Activated CD8-positive, alpha-beta memory T cell treated with anti-CD3 and anti-CD28 coated beads for 48 hours (primary cell): ENCODE measurements at regions not wholly inside any gene's neighbourhood (a gene's known extent, or its start where the extent isn't known, plus 50 kb on each side); places are given as distances from the start of the nearest gene placed in this dataset.

ENCODE experiments used
- DNase-seq, 3 experiments: peaks; one replicate each; pipeline ENCODE4 v3.0.0-alpha.2; 2020; ENCODE audit warnings: low read depth in 2 of 3, low spot score in 2 of 3

GRCh38 chr18:75810961-75811551 is 383.6 kb upstream of the SMIM21 start:
- DNase-seq: no peak

- DNase-seq: no peak
Measured at GRCh38 chr18:75810516-75810915, 383.0 kb upstream of the SMIM21 start.

GRCh38 chr18:75809926-75810255 is 382.4 kb upstream of the SMIM21 start:
- no peak for DNase-seq

- no peak for DNase-seq
Measured at GRCh38 chr18:75809151-75809925, 381.8 kb upstream of the SMIM21 start.

GRCh38 chr18:75805265-75805664 is 377.8 kb upstream of the SMIM21 start:
- no peak for DNase-seq

- DNase-seq: no peak
Measured at GRCh38 chr18:75802681-75803080, 375.2 kb upstream of the SMIM21 start.

DNA sequence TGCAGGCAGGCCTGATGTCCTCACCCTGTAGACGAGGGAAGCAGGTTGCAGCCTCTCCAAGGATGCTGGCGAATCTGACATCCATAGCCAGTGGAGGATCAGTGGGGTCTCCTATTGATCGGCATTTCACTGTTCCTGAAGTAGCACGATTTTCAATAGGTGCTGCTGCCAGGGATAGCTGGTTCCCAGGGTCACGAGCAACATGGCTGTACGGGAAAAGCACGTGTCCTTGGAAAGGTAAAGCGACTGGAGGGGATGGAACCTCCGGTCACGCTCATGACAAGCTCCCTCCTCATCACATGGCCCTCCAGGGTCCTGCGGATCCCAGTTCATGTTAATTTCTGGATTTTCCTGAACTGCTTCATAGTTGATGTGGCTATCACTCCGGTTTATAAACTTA is 373.7 kb upstream of the SMIM21 start:
- no peak for DNase-seq

GRCh38 chr18:75800331-75800648 is 372.8 kb upstream of the SMIM21 start:
- DNase-seq: no peak

DNA sequence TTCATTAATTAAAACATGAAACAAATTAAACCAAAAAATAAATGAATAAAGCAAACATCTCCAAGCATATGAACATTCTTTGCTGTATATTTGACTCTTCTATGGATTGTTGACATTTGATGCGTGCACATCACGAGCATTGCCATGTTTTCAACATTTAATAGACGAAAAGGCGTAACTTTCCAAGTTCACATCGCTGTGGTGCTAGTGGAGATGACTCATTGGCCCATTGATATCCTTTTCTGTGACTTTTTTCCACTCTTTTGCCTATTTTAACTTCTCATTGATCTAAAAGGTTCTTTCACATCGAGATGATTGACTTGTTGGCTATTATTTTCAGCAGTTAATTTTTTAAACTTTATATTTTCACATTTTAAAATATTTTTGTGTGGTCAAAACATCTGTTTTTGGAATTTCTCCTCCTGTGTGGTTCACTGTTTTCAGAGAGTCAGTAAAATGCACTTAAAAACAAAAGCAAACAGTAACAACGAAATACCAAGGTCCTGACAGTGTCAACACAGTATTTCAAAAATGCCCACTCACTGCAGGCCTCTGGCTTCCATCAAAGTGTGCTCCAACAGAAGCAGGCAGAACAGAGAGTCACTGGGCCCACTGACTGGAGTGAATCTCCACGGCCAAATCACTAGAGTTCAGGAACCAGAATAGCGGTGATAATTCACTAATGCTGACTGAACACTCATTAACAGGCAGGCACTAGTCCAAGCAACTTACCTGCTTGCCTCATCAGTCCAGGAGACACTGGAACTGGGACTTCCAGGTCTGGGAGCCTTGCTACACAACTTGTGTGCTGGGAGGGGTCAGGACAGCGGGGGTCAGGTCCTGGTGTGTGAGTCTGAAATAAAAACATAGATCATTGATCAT is 372.2 kb upstream of the SMIM21 start:
- no peak for DNase-seq

GRCh38 chr18:75797046-75797445 is 369.5 kb upstream of the SMIM21 start:
- no peak for DNase-seq

DNA sequence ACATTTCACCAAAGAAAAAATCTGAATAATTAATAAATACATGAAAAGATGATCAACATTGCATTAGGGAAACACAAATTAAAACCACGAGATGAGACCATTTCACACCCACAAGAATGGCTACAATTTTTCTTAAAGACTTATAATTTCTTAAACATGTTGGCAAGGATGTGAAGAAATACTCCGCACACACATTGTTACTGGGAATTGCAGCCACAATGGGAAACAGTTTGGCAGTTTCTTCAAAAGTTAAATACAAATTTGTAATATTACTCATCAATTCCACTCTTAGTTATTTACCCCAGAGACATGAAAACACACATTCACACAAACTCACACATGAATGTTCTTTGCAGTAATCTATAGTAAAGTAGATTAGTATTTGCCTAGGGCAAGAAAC is 363.3 kb upstream of the SMIM21 start:
- DNase-seq: no peak

- DNase-seq: no peak
Measured at GRCh38 chr18:75790111-75790510, 362.6 kb upstream of the SMIM21 start.

DNA sequence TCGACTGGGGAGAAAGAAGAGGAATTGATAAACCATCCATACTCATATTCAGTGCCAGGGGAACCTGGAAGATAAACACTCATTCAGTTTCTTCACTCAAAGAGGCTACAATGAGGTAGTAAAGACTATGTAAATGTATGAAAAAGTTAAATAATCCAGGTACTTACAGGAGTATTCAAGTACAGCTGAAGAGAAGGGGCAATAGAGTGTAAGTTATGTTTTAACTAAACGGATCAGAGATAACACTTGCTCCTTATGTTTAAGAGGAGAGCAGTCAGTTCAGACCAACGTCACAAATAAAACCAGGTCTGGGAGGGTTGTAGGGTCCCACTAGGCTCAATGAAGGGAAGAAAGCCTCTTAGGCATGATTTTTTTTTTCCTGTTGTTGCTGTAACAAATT is 358.3 kb upstream of the SMIM21 start:
- no peak for DNase-seq

DNA sequence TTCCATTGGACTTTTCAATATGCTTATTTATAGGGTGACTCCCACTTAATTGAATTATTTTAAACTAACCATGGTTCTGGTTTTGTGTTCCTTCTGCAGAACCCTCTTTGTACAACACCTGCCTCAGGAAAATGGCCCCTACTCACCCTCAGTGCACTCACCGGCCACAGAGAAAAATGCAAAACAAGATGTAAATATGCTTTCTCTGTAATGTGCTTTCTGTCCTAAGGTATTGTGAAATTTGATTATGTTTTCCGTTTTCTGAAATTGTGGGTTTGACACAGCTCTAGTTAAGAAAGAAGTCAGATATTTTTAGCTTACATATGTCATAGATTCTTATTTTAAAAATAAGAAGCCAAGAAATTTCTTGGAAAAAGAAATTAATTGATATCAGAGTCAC is 357.7 kb upstream of the SMIM21 start:
- no peak for DNase-seq

GRCh38 chr18:75784390-75784789 is 356.9 kb upstream of the SMIM21 start:
- no peak for DNase-seq

DNA sequence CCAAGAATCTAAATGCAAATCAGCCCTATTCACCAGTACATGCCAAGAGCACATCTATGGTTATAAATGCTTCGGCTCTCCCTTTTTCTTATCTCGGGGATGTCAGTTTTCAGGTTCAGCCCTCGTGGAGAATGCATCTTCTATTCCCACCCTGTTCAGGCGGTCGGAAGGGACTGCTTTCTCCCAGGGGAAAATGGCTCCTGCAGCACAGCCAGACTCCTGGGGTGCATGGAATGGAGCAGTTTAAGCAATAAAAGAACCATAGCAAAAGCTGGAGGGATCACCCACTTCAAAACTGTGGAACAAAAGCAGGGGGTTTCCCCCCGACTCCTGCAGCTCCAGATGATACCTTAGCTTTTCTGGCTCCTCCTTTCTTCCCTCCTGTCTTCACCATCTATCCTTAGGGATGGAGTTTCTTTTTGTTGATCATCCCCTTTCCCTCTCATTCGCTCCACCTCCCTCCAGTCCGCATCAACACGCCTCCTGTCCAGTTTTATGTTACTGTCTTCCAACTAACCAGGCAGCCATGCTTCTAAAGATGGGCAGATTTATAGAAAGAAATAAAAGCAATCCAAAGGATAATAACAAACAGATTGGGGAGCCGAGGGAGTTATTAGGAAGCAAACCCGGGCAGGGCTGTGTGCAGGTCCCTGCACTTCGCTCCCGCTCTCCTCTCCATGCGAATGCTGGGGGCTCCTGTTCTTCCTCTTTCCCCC is 356.2 kb upstream of the SMIM21 start:
- no peak for DNase-seq

GRCh38 chr18:75782826-75783225 is 355.3 kb upstream of the SMIM21 start:
- DNase-seq: no peak

DNA sequence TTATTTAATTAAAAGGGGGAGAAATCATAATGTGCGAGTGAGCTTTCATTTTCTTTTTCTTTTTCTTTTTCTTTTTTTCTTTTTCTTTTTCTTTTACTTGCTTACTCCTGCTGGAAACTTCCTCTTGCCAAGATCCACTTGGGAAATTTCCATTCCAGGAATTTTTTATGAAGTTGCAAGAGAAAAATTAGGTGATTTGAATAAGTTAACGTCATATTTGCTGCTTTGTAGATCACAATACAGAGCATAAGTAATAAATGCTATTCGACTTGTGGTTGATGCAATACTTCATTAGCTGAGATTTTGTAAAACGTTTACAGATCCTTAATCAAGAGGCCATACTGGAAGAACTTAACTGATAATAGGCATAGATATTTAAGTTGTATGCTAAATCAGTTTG is 354.7 kb upstream of the SMIM21 start:
- no peak for DNase-seq

GRCh38 chr18:75779910-75780309 is 352.4 kb upstream of the SMIM21 start:
- no peak for DNase-seq

DNA sequence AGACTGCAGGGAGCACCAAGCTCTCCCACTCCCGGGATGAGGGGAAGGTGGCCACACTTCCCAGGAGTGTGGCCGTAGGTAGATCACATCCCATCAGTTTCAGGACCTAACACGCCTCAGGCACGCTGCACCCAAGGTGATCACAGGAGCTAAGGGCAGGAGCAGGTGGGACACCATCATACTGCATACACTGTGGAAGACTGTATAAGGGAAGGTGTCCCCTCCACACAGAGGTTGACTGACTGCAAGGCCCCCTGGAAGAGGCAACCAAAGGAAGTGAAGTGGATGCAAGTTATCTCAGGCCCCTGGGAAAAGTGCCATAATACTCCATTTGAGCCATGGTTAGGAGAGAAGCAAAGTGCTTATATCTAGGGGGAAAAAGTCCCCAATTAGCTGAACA is 351.9 kb upstream of the SMIM21 start:
- DNase-seq: no peak

- DNase-seq: no peak
Measured at GRCh38 chr18:75777630-75778029, 350.1 kb upstream of the SMIM21 start.

DNA sequence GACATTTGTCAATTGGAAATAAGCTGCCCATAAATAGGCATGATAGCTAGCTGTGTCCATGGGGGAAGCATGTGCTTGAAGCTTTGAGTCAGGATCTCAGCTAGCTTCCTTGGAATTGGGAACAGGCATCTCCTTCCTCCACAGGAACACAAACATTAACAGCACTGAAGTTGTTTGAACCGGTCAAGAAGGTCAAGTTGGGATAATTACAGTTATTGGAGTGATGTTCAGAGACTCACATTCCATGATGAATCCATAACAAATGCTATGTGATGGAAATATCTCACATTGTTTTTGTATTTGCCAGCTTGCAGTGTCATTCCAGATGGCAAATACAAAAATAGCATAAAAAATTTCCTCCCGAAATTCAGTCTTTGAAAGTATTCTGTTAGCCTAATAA is 347.6 kb upstream of the SMIM21 start:
- DNase-seq: no peak
